ENCODE measurements at regions not wholly inside any gene's neighbourhood (a gene's known extent, or its start where the extent isn't known, plus 50 kb on each side); places are given as distances from the start of the nearest gene placed in this dataset.

DNA sequence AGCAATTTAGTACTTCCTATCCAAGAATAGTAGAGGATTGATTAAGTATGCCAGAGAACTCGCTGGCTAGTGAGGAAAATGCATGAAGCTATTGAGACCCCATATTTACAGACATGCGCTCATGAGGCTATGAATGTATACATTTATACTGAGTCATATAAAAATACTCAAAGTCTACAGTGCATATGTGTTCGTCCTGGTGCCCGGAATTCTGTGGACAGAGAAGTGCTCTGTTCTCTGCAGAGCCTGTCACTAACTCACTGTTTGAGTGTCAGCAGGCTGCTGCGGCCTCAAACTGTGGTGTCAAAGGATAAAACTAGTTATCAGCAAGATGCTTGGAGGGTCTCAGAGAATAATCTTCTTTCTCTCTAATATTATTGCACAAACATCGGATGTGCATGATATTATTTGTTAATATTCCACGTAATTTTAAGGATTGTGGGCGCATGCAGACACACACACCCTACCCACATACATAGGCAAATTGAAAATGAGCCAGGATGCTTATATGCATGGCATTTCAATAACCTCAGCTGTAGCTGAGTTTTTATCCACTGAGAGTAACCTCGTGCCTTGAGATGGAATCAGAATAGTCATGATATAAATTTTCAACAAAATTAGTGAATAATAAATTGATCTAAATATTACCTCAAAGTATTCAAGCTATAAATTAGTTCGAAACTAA is 50.0 kb upstream of the TSC22D2 start:
- TF ChIP-seq FOXP2 (optimal IDR thresholded peaks at IDR 0.05; ENCODE audit: borderline replicate concordance, extremely low read depth, extremely low read length, insufficient read depth) (no peak), SIN3A (IDR thresholded peaks at IDR 0.05; ENCODE audit: borderline replicate concordance, insufficient read depth, low read length) (no peak), TAF1 (IDR thresholded peaks at IDR 0.05; ENCODE audit: borderline replicate concordance, insufficient read depth, low read length) (no peak), POLR2AphosphoS5 (IDR thresholded peaks at IDR 0.05; ENCODE audit: low read depth, low read length) (no peak)
- TF ChIP-seq, protein P1, sequence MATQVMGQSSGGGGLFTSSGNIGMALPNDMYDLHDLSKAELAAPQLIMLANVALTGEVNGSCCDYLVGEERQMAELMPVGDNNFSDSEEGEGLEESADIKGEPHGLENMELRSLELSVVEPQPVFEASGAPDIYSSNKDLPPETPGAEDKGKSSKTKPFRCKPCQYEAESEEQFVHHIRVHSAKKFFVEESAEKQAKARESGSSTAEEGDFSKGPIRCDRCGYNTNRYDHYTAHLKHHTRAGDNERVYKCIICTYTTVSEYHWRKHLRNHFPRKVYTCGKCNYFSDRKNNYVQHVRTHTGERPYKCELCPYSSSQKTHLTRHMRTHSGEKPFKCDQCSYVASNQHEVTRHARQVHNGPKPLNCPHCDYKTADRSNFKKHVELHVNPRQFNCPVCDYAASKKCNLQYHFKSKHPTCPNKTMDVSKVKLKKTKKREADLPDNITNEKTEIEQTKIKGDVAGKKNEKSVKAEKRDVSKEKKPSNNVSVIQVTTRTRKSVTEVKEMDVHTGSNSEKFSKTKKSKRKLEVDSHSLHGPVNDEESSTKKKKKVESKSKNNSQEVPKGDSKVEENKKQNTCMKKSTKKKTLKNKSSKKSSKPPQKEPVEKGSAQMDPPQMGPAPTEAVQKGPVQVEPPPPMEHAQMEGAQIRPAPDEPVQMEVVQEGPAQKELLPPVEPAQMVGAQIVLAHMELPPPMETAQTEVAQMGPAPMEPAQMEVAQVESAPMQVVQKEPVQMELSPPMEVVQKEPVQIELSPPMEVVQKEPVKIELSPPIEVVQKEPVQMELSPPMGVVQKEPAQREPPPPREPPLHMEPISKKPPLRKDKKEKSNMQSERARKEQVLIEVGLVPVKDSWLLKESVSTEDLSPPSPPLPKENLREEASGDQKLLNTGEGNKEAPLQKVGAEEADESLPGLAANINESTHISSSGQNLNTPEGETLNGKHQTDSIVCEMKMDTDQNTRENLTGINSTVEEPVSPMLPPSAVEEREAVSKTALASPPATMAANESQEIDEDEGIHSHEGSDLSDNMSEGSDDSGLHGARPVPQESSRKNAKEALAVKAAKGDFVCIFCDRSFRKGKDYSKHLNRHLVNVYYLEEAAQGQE (IDR thresholded peaks at IDR 0.05; ENCODE audit: insufficient read depth in 1 of 2, low read depth in 2 of 2, low read length in 2 of 2) = no peak

DNA sequence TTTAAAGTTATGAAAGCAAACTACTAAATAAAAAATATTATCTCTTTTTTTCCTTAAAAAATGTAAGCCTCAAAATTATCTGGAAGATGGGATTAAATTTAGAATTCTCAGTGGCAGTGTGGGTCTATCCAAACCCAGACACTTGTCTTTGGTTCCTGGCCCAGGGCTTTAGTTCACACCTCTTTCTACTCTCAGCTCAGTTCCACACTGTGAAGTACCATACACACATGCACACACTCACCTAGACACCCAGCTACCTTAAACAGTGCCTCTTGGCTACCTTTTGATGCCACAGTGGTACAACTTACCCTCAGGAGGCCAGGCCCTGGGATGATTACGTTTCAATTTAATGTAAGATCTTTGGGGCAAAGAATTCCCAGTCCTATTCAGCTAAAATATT is 51.0 kb upstream of the TSC22D2 start:
- TF ChIP-seq POLR2AphosphoS5 (IDR thresholded peaks at IDR 0.05; ENCODE audit: low read depth, low read length) (no peak), TAF1 (IDR thresholded peaks at IDR 0.05; ENCODE audit: borderline replicate concordance, insufficient read depth, low read length) (no peak), SIN3A (IDR thresholded peaks at IDR 0.05; ENCODE audit: borderline replicate concordance, insufficient read depth, low read length) (no peak), FOXP2 (optimal IDR thresholded peaks at IDR 0.05; ENCODE audit: borderline replicate concordance, extremely low read depth, extremely low read length, insufficient read depth) (no peak)
- TF ChIP-seq, protein P1 (IDR thresholded peaks at IDR 0.05; ENCODE audit: insufficient read depth in 1 of 2, low read depth in 2 of 2, low read length in 2 of 2) = no peak

DNA sequence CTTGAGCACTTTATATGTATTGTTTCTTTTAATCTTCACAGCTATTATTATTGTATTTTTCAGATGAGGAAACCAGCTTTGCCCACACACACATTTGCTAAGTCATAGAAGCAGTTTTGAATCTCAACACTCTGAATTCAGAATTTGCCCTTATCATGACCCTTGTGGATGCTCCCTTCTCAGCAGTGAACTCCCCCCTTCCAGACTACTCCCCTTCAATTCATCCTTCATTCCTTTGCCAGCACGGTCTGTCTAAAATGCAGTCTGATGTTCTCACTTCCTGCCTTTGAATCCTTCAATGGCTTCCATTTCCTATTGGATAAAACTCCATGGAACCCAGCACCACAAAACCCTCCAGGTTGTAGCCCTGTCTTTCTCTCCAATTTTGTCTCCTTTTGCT is 52.5 kb upstream of the TSC22D2 start:
- no peak for TF ChIP-seq SIN3A (IDR thresholded peaks at IDR 0.05; ENCODE audit: borderline replicate concordance, insufficient read depth, low read length)
- TF ChIP-seq POLR2AphosphoS5 (IDR thresholded peaks at IDR 0.05; ENCODE audit: low read depth, low read length) = no peak
- TF ChIP-seq, protein P1 (IDR thresholded peaks at IDR 0.05; ENCODE audit: insufficient read depth in 1 of 2, low read depth in 2 of 2, low read length in 2 of 2) = no peak

DNA sequence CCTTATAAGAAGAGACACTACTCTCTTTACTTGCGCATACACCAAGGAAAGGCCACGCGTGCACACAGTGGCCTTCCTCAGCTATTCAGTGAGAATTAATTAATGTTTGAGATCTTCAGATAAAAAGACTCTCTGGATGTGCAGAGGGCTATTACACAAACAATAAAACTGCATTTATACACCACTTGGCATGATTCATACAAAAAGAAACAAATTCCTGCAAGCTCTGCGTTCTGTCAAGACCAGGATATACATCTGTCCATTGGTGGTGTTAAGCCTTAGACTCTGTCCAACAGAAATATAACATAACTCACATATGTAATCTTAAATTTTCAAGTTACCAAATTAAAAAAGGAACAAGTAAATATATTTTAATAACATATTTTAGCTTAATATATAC is 55.2 kb upstream of the TSC22D2 start:
- no peak for TF ChIP-seq POLR2AphosphoS5 (IDR thresholded peaks at IDR 0.05; ENCODE audit: low read depth, low read length)
- TF ChIP-seq SIN3A (IDR thresholded peaks at IDR 0.05; ENCODE audit: borderline replicate concordance, insufficient read depth, low read length) = no peak

DNA sequence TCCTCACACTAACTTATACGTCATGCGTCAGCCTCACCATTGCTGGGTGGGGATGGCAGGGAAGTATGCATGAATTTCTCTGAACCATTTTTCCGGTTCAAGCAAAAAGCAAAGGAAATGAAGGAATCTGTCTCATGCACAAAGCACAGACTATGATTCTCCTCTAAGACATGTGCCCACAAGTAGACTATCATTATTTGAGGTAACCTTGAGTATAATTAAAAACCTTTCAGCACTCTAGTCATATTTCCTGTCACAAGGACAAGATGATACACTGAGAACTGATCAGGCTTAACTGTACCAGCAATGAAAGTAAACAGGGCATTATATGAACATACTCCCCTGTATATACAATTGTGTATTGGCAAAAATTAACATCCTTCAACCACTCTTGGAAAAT is 56.7 kb upstream of the TSC22D2 start:
- TF ChIP-seq, protein P1 (IDR thresholded peaks at IDR 0.05; ENCODE audit: insufficient read depth in 1 of 2, low read depth in 2 of 2, low read length in 2 of 2) = no peak
- TF ChIP-seq SIN3A (IDR thresholded peaks at IDR 0.05; ENCODE audit: borderline replicate concordance, insufficient read depth, low read length) (no peak), TAF1 (IDR thresholded peaks at IDR 0.05; ENCODE audit: borderline replicate concordance, insufficient read depth, low read length) (no peak), FOXP2 (optimal IDR thresholded peaks at IDR 0.05; ENCODE audit: borderline replicate concordance, extremely low read depth, extremely low read length, insufficient read depth) (no peak), POLR2AphosphoS5 (IDR thresholded peaks at IDR 0.05; ENCODE audit: low read depth, low read length) (no peak)

Measured in PFSK-1 (cell line).